ENCODE measurements at regions not wholly inside any gene's neighbourhood (a gene's known extent, or its start where the extent isn't known, plus 50 kb on each side); places are given as distances from the start of the nearest gene placed in this dataset.
A peak's percentile ranks its signal among the peaks of the same experiment; 100 is the strongest.
"Not testable (repeated sequence)": the region's sequence is repeated elsewhere in the genome, so short reads cannot be mapped to it uniquely, and the experiment has no call there.

GRCh38 chr5:163569284-163569683 is 63.9 kb downstream of the MAT2B start:
- DNase-seq: peak; percentile 9 to 25

GRCh38 chr5:163571744-163572143 is 66.3 kb downstream of the MAT2B start:
- no peak for DNase-seq

GRCh38 chr5:163574472-163575440 is 69.3 kb downstream of the MAT2B start:
- DNase-seq: no peak

GRCh38 chr5:163578652-163579051 is 73.2 kb downstream of the MAT2B start:
- no peak for DNase-seq

GRCh38 chr5:163579729-163580128 is 74.3 kb downstream of the MAT2B start:
- no peak for DNase-seq

- no peak for DNase-seq
Observed at GRCh38 chr5:163580516-163580915, 75.1 kb downstream of the MAT2B start.

- not testable (repeated sequence) for DNase-seq
Observed at GRCh38 chr5:163583491-163584153, 78.2 kb downstream of the MAT2B start.

- DNase-seq: no peak
Observed at GRCh38 chr5:163585206-163585605, 79.8 kb downstream of the MAT2B start.

- no peak for DNase-seq
Observed at GRCh38 chr5:163586531-163586956, 81.1 kb downstream of the MAT2B start.

GRCh38 chr5:163594951-163595350 is 89.5 kb downstream of the MAT2B start:
- no peak for DNase-seq

- no peak for DNase-seq
Observed at GRCh38 chr5:163595932-163596607, 90.7 kb downstream of the MAT2B start.

GRCh38 chr5:163596608-163597315 is 91.3 kb downstream of the MAT2B start:
- DNase-seq: no peak

GRCh38 chr5:163604013-163604412 is 98.6 kb downstream of the MAT2B start:
- no peak for DNase-seq

- no peak for DNase-seq
Observed at GRCh38 chr5:163607256-163607655, 101.8 kb downstream of the MAT2B start.

- DNase-seq: no peak
Observed at GRCh38 chr5:163608621-163609020, 103.2 kb downstream of the MAT2B start.

GRCh38 chr5:163609910-163610309 is 104.5 kb downstream of the MAT2B start:
- DNase-seq: no peak

- DNase-seq: no peak
Observed at GRCh38 chr5:163612358-163613149, 107.1 kb downstream of the MAT2B start.

- DNase-seq: no peak
Observed at GRCh38 chr5:163613150-163613442, 107.7 kb downstream of the MAT2B start.

- no peak for DNase-seq
Observed at GRCh38 chr5:163614787-163615186, 109.4 kb downstream of the MAT2B start.

- DNase-seq: no peak
Observed at GRCh38 chr5:163619273-163619934, 114.0 kb downstream of the MAT2B start.

- no peak for DNase-seq
Observed at GRCh38 chr5:163619951-163620350, 114.5 kb downstream of the MAT2B start.

- no peak for DNase-seq
Observed at GRCh38 chr5:163622799-163623198, 117.4 kb downstream of the MAT2B start.

Measured in NCI-H526 (cell line).